C1 segment of cervical spinal cord (tissue), 14 donors: ENCODE measurements at regions not wholly inside any gene's neighbourhood (a gene's known extent, or its start where the extent isn't known, plus 50 kb on each side); places are given as distances from the start of the nearest gene placed in this dataset.
A peak's percentile ranks its signal among the peaks of the same experiment; 100 is the strongest.

Source experiments
- DNase-seq, 14 donors: peaks; one replicate each; lab custom pipeline; 2025; lab: John Stamatoyannopoulos, UW

DNA sequence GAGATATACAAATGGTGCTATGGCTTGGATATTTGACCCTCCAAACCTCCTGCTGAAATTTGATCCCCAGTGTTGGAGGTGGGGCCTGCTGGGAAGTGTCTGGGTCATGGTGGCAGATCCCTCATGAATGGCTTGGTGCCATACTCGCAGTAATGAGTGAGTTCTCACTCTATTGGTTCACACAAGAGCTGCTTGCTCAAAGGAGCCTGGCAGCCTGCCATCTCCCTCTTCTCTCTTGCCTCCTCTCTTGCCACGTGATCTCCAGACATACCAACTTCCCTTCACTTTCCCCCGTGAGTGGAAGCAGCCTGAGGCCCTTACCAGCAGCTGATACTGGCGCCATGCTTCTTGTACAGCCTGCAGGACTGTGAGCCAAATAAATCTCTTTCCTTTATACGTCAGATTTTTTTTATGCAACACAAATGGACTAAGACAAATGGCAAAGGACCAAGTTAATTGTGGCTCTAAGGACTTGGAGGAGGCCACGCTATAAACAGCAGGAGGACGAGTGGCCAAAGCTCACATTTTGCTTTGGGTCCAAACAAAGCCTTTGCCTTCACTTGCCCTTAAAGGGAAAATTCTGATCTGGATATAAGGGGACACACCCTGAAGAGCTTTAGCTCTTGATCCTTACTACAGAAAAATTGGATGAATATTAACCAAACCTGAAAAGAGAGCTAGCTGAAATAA is 214.7 kb downstream of the SS18 start:
- DNase-seq: no peak

GRCh38 chr18:25873833-25874232 is 216.6 kb downstream of the SS18 start:
- DNase-seq: no peak

DNA sequence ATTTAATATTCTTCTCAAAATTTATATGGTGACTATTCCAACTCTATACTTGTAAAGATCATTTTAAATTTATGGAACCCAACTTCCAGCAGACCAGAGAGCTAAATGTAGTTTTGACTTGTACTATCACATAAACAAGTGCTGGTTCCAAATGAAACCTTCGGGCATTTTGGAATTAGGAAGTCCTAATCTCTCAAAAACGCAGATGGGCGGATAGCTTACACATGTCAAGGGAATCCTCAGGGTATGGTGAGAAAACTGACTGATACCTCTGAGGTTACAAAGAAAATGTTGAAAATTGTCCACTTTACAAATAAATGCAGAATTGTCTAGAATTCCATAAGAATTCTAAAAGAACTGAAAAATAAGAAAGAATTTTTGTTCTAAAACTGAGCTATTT is 224.1 kb downstream of the SS18 start:
- DNase-seq: no peak

DNA sequence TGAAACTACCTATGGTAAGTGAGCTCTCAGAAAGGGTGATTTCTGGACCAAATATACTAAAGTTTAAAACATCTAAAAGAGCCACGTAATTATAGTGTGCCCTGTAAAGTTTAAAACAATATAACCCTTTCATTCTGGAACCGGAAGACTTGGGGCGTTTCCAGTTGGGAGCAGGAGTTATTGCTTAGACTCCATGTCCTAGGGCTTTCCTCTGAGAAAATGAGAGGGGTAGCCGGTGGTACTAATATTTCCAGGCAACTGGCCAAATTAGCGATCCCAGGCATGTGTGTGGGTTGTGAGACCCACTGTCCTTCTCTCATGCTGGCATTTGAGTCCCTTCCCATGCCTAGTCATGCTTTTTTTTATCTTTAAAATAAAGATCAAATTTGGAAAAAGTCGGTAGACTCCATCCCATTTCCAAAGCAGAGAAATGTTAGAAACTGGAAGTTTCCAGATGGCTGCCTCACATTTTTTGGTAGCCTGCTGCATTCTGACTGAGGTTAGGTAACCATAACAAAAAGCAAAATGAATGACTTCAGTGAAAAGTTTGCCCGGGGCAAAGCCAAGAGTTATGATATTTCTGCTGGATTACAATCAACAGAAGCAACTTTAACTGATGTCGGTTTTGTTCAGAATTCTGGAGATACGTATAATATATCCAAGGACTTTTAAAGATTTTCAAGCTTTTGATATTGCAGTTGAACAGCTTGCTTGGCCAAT is 227.4 kb downstream of the SS18 start:
- DNase-seq: no peak

DNA sequence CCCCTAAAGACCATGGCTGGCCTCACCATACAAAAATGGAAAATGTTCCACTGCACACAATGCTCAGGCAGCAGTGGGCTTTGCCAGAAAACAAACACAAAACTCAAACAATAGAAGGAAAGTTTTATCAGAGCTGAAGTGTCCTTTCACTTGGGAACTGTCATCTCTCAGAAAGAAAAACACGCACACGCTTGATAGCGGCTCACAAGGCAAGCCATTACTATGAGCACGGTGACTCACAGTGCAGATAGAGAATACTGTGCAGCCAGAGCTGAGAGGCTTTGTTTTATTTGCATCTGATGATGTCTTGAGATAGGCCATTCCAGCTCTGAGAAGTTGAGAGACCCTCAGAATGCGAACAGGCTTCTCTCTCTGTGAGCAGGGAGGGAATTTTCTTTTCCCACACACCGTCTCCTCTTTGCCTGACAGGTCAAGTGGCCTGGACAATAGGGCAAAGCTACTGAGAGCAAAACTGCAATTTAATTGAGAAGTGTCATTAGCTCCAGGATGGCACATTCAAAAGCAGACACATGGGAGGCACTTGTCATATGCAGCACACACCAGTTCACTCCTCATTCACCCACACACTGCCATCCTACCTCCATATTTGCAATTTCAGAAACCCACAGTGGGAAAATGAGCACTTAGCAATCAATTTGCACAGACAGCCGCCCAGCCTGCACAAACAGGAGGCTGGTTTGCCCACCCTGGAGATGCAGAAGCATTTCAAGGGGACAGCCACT is 236.6 kb downstream of the SS18 start:
- no peak for DNase-seq

- no peak for DNase-seq
Observed at GRCh38 chr18:25843791-25844190, 246.6 kb downstream of the SS18 start.

- no peak for DNase-seq
Observed at GRCh38 chr18:25842665-25843064, 247.7 kb downstream of the SS18 start.

DNA sequence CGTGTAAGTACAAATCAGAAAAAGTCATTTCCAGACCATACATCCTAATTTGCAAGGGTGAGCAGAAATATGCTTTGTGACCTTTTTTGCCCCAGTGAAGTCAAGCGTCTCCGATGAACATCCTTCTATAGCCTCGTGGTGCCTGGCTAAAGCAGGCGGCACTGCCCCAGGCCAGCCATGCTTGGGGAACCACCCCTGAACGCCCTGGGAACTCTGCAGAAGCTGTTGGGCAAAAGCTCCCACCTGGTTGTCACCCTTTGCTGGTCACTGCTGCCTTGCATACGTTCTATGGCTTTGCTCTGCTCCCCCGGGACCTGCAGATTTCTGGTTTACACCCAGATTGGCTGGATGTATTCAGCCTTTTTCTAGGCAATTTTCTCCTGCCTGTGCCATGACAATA is 256.4 kb downstream of the SS18 start:
- no peak for DNase-seq

GRCh38 chr18:25832001-25832604 is 258.3 kb downstream of the SS18 start:
- DNase-seq: peak in 9 of 14 donors; percentile 6 to 44 (median 12)

DNA sequence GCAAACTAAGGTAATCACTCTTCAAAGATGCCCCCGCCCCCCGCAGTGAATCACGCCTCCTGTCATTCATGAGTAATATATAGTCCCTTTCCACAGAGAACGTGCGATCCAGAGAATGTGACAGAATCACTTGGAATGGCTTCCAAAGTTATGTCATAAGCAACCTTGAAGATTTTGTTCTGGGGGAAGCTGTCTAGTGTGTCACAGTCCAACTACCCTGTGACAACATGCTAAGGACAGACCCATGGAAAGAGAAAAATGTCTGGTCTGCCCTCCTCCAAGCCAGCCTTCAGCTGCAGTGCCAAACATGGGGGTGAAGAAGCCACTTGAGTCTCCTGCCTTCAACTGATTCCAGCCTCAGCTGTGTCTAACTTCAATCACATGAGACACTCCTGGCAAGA is 259.1 kb downstream of the SS18 start:
- DNase-seq: no peak

GRCh38 chr18:25830787-25831186 is 259.6 kb downstream of the SS18 start:
- DNase-seq: peak in 3 of 14 donors; percentile 3 to 12 (median 7)

DNA sequence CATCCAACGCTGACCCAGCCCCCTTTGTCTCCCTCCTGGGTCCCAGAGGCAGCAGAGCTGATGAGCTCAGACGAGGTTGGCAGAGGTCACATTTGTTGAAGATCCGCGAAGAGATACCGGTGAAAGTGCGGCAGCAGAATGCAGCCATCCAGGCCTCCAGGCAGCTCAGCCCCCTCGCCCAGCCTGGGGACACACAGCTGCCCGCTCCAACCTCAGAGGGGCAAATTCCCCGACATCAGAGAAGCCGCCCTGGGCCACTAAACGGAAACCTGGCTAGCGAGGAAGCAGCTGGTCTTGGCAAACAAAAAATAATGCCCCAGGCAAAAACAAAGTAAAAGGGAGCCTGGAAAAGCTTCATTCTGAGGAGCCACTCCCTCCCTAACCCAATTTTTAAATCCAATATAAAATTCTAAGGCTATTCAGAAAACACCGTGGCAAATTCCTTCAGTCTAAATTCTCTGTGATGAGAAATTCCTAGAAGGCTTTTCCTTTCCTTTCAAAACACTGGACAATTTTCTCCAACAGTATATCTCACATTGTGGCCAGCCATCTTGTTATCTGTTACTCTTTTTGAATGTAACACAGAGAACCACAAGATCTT is 262.4 kb downstream of the SS18 start:
- DNase-seq: no peak

DNA sequence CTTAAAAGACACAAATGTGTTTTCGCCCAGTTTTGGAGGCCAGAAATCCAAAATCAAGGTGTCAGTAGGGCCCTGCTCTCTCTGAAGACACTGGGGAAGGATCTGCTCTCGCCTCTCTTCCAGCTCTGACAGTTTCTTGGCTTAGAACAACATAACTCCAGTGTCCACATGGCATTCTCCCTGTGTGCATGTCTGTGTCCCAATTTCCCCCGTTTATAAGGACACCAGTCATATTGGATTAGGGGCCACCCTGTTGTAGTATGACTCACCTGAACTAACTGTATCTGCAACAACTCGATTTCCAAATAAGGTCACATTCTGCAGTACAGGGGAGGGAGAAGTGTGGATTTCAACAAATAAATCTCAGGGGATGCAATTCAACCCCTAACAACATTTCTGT is 263.2 kb downstream of the SS18 start:
- peak in 1 of 14 donors; percentile 47 for DNase-seq

GRCh38 chr18:25826823-25827222 is 263.6 kb downstream of the SS18 start:
- DNase-seq: no peak

GRCh38 chr18:25825979-25826776 is 264.2 kb downstream of the SS18 start:
- no peak for DNase-seq

- DNase-seq: no peak
Observed at GRCh38 chr18:25825056-25825455, 265.4 kb downstream of the SS18 start.

- no peak for DNase-seq
Observed at GRCh38 chr18:25819746-25820363, 270.6 kb downstream of the SS18 start.

DNA sequence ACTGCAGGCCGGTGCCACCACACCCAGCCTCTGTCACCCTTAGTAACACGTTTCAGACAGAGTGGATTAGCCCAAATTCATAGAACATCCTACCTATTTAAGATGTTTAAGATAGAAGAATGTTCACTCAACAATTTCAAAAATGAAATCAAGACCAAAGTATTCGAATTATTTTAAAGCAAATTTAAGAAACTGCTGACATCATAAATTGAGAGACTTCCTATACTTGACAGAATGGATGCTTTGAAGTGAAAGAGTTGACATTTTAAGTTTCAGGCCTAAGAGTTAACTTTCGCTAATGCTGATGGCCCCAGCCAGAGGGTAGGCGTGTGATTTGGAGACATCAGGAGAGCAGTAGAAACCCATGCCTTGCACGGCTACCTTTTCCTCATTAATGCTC is 271.9 kb downstream of the SS18 start:
- no peak for DNase-seq

DNA sequence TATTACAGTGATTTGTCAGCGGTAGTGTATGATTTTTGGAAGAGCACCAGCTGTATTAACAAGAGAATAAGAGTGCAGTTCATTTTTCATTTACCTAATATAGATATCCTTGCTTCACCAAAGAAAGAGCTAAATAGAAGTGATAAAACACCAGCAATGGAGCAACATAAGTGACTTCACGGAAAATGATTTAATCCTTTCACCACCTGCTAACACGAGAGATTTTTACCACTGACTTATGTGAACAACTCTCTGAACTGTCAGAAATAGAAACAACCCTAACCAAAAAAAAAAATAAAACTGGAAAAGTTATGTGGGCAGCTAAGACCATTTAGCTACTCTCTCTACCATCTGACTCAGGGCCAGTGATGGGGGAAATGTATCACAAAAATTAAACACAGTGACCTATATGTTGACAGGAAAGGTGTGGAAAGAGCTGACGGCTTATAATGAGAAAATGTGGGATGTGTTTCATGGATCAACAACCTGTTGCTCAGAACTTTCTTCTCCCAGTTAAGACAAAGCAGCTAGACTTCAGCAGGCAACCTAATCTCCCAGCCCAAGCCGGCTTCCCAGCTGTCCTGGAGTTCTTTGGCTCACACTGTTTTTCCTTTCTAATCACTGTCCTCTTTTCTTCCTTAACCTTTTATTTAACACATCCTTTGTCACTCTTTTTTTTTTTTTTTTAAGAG is 272.7 kb downstream of the SS18 start:
- DNase-seq: no peak

- no peak for DNase-seq
Observed at GRCh38 chr18:25815659-25816058, 274.8 kb downstream of the SS18 start.
